ENCODE measurements at regions not wholly inside any gene's neighbourhood (a gene's known extent, or its start where the extent isn't known, plus 50 kb on each side); places are given as distances from the start of the nearest gene placed in this dataset.

DNA sequence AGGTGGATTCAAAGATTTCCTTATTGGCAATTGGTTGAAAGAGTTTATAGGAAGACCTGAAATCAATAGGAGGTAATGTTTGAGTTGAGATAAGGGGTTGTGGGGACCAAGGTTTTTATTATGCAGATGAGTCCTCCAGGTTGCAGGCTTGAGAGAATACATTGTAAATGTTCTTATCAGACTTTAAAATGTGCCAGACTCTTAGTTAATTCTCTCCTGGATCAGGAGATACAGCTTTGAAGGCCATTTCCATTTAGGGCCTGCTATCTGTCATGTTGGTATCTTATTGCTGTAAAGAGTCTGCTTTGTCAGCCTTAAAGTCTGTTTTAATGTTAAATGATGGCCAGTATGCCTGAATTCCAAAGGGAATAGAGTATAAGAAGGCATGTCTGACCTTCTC, 61.8 kb upstream of the CALCR start:
- DNase-seq: no peak

DNA sequence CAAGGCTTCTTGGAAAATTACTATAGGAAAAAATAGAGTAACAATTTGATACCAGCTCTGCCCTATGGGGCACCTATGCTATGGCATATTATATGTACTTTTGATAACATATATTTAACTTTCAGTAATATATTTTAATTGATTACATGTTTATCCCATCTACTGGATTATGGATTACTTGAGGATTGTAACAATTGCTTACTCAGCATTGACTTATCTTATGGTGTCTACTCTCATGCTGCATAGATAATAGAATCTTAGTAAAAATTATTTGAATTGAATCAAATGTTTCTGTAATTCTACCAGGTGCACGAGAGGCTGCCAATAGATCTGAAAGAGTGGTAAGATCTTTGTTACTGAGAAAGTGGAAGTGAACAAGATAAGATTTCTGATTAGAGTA, 57.8 kb upstream of the CALCR start:
- no peak for DNase-seq

- DNase-seq: peak; percentile 28
Observed at GRCh38 chr7:93629291-93629801, 54.8 kb upstream of the CALCR start.

DNA sequence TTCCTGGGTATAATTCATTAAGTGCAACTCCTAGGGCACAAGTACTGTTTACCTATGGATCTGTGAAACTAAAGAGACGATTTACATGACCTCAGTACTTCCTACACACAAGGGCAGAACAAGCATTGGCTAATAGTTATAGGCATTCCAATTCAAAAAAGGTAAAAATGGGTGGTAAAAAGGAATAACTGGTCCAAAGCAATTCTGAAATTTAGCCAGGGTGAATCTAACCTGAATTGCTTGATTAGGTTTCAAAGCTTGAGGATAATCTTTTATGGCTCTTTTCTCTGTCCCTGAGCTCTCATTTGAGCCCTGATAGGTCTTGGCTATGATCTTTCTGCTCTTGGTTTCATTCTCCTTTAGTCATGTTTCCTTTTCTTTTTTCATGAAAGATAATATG, 52.3 kb upstream of the CALCR start:
- DNase-seq: no peak

All from OCI-M1 (cell line).